ENCODE measurements at regions not wholly inside any gene's neighbourhood (a gene's known extent, or its start where the extent isn't known, plus 50 kb on each side); places are given as distances from the start of the nearest gene placed in this dataset.

DNA sequence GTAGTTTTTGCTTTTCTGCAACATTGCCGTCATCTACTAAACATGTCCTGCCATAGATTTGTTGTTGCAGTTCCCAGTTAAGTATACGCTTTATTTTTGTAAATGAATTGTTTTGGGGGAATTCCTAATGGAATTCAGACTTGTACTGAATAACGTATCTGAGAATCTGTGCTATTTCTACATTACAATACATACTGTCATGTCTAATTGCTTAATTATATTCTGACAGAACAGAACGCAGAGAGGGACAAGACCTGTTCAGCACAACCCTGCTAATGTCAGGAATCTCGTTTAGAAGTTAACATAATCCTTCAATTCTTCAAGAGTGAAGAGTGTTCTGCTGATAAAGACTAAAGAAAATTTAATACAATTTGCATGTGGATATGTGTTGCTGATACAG lies 861.1 kb upstream of the KLHL1 start:
- Mint-ChIP-seq H3K27ac (no peak overlapping the region), H3K4me1 (no peaks in the 10 kb centered on the region), H3K36me3 (no peaks in the 10 kb centered on the region), H3K9me3 (peaks cover 2% of the 10 kb centered on the region), H3K27me3 (no peaks in the 10 kb centered on the region), H3K4me3 (no peak overlapping the region)
- no peak for DNase-seq

DNA sequence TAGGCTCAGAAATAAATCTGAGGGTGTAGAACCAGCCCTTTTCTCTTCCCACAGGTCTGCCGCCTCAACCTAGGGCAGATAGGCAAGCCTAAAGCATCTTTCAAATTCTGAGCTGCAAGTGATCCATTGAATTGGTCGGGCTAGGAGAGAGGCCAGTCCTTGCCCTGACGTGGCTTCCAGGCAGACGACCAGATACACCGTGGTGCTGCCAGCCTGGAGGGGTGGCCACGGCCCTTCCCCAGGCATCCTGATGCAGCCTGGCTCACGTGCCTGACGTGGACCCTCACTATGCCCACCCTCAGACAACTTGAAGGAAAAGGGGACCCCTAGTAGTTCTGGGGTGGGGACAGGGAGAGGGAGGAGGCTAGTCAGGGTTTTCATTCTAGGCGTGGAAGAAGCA lies 859.3 kb upstream of the KLHL1 start:
- H3K4me1 Mint-ChIP-seq: no peaks in the 10 kb centered on the region
- H3K4me3 Mint-ChIP-seq: no peak overlapping the region
- H3K27ac Mint-ChIP-seq: no peak overlapping the region
- no peak for DNase-seq
- H3K36me3 Mint-ChIP-seq: no peaks in the 10 kb centered on the region
- H3K9me3 Mint-ChIP-seq: no peaks in the 10 kb centered on the region
- H3K27me3 Mint-ChIP-seq: no peaks in the 10 kb centered on the region

DNA sequence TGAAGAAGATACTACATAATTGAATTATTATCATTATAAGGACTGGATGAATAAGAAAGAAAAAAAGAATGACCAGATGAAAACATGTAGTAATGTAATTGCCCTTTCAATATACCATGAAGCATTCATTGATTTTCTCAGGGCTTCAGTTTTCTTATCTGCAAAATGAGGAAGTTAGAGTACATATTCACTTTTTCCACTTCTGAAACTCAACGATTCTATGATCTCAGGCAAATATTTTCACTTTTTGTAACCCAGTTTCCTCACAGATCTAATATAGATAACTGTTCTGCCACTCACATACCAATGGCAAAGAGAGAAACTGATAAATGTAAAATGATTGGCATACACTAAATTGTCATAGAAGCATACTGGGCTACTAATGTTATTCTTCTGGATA lies 856.6 kb upstream of the KLHL1 start:
- no peak overlapping the region for H3K4me3 Mint-ChIP-seq
- no peak for DNase-seq
- H3K27ac Mint-ChIP-seq: no peak overlapping the region
- no peaks in the 10 kb centered on the region for H3K36me3 Mint-ChIP-seq
- no peaks in the 10 kb centered on the region for H3K9me3 Mint-ChIP-seq
- H3K4me1 Mint-ChIP-seq: no peaks in the 10 kb centered on the region
- H3K27me3 Mint-ChIP-seq: no peaks in the 10 kb centered on the region

DNA sequence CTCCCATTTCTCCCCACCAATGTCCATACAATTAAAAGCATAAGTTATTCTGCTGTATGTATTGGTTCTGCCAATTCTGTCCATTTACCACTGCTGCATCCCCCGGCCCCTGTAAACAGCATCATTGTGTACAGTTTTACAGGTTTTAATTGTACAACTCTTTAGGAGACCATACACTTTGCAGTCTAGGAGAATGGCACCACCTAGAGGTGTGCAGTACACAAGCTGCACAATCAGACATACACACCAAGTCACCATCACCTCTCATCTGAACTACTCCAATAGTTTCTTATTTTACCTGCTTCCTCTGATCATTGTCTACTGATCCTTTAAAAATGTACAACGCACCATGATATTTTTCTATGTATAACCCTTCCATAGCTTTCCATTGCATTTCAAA lies 855.9 kb upstream of the KLHL1 start:
- H3K27me3 Mint-ChIP-seq: no peaks in the 10 kb centered on the region
- no peaks in the 10 kb centered on the region for H3K9me3 Mint-ChIP-seq

DNA sequence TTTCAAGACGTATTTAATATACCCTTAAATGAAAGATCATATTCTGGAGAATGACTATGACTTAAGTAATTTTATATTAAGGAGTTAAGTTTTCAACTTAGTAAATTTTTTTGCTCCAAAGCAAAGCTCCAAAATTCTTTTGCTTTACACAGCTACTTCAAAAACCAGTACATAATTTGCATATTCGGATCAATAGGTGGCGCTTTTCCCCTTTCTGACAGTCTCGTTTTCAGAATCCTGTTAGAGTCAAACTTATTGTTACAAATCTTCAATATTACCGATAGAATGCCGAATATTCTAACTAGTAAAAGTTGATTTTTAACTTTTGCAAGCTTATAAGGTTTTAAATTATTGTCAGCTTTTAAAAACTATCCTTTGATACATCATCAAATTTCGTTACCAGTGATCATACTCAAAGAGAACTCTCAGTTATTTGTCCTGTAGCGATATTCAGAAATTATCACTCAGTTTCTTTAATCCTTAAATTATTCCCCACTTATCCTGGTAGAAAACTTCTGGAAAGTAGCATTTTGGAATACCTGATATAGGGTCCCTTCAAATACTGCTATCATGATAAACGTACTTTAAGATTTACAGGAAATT lies 852.7 kb upstream of the KLHL1 start:
- H3K27me3 Mint-ChIP-seq: no peaks in the 10 kb centered on the region
- no peaks in the 10 kb centered on the region for H3K9me3 Mint-ChIP-seq
- no peaks in the 10 kb centered on the region for H3K4me1 Mint-ChIP-seq
- H3K4me3 Mint-ChIP-seq: no peak overlapping the region
- H3K27ac Mint-ChIP-seq: no peak overlapping the region
- no peaks in the 10 kb centered on the region for H3K36me3 Mint-ChIP-seq
- DNase-seq: no peak

More for the DNA sequence above, 855.9 kb upstream of the KLHL1 start:
- Mint-ChIP-seq H3K4me3 (no peak overlapping the region), H3K27ac (no peak overlapping the region), H3K4me1 (no peaks in the 10 kb centered on the region), H3K36me3 (no peaks in the 10 kb centered on the region)
- DNase-seq: no peak

DNA sequence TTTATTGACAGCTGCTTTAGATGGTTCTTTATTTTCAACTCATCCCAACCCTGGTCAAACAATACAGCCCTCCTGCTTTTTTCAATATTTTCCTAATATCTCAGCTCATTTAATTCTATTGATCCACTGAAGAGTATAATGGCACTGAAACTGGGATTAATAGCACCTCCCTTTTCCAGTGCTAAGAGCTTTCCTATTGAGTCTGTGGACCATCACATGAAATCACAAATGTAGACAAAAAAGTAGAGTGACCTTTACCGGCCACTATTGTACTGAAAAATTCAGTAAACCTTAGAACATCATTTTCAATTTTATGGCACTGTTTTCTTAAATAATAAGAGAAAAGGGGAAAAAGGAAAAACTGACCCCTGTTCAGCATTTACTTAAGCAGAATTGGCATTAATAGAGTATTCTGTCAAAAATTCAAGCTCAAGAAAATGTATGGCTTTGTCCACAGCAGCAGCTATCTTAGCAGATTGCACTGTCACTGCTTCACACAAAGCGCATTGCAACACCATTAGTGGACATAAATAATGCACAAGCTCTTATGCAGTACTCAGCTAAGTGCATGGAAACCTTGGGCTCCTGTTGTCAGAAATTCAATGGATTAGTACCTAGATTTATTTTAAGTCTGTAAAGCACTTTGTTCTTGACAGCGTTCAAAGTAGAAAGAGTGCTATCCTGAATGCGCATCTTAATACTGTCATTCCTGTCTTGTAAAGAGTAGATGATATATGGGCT lies 851.0 kb upstream of the KLHL1 start:
- H3K4me3 Mint-ChIP-seq: no peak overlapping the region
- no peaks in the 10 kb centered on the region for H3K4me1 Mint-ChIP-seq
- H3K36me3 Mint-ChIP-seq: no peaks in the 10 kb centered on the region
- no peak for DNase-seq
- no peaks in the 10 kb centered on the region for H3K27me3 Mint-ChIP-seq
- H3K27ac Mint-ChIP-seq: no peak overlapping the region
- no peaks in the 10 kb centered on the region for H3K9me3 Mint-ChIP-seq

DNA sequence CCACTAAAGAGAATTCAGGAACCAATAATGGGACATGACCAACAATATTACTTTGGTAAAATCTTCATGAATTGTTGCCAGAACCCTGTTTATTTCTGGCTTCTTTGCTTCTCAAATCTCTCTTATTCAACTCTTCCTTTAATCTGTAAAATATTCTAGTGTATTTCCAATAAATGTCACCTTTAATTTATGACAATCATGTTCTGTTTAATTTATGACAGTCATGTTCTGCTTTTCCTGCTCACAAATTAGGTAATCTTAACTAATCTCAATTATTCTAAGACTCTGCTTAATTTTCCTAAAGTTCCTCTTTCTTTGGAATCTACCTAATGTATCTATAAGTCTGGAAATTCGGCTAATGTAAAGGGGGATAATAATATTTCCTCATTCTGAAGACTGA lies 847.6 kb upstream of the KLHL1 start:
- H3K36me3 Mint-ChIP-seq: no peaks in the 10 kb centered on the region
- H3K4me1 Mint-ChIP-seq: no peaks in the 10 kb centered on the region
- H3K4me3 Mint-ChIP-seq: no peak overlapping the region
- H3K27ac Mint-ChIP-seq: no peak overlapping the region
- H3K27me3 Mint-ChIP-seq: no peaks in the 10 kb centered on the region
- no peak for DNase-seq
- H3K9me3 Mint-ChIP-seq: peaks cover 2% of the 10 kb centered on the region

DNA sequence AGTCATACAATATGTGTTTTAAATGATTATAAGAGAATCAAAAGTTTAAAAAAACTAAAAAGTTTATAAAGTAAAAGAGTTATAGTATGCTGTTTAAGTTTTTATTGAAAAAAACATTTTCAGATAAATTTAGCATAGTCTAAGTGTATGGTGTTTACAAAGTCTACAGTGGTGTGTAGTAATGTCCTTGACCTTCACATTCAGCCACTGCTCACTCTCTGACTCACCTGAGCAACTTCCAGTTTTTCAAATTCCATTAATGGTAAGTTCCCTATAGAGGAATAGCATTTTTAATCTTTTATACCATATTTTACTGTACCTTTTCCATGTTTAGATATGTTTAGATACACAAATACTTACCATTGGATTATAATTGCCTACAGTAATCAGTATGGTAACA lies 842.4 kb upstream of the KLHL1 start:
- no peaks in the 10 kb centered on the region for H3K36me3 Mint-ChIP-seq
- H3K27me3 Mint-ChIP-seq: no peaks in the 10 kb centered on the region
- H3K4me1 Mint-ChIP-seq: no peaks in the 10 kb centered on the region
- H3K9me3 Mint-ChIP-seq: peaks cover 2% of the 10 kb centered on the region
- H3K4me3 Mint-ChIP-seq: no peak overlapping the region
- no peak for DNase-seq
- H3K27ac Mint-ChIP-seq: no peak overlapping the region

DNA sequence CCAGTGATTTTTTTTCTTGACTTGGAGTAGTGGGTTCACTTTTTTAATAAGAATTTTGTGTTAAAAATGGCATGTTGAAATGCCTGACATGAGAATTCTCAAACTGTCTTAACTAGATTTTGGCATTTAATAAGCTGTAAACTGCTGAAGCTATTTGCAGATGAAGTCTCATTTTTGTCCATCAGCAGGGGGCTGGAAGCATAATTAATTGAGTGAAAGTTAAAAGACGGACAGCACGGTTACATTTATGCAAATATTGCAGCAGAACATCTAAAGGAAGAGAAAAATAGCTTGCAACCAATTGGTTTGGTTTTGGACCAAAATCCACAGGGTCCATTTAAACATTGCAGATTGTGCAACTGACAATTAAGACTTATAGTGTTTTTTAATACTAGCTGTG lies 837.3 kb upstream of the KLHL1 start:
- Mint-ChIP-seq H3K27me3 (no peaks in the 10 kb centered on the region), H3K36me3 (no peaks in the 10 kb centered on the region), H3K4me1 (no peaks in the 10 kb centered on the region), H3K9me3 (peaks cover 2% of the 10 kb centered on the region), H3K27ac (no peak overlapping the region), H3K4me3 (no peak overlapping the region)
- DNase-seq: no peak

DNA sequence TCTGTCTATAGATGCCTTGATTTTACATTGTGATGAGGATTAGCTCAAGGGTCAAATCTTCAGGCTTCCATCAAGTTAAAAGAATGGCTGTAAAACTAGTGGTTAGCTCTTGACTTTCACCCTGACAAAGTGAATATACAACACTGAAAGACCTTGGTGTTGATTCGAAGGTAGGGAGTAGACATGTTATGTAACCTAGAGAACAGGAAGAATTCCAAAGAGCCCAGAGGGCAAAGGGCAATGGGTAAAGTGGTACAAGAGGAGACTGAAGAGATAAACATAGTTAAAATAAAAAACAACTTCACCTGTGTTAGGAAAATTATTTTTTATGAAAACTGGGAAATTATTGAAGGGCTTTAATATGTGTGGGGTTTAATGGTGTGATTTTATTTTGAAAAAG lies 833.2 kb upstream of the KLHL1 start:
- H3K4me1 Mint-ChIP-seq: no peaks in the 10 kb centered on the region
- no peaks in the 10 kb centered on the region for H3K36me3 Mint-ChIP-seq
- H3K27me3 Mint-ChIP-seq: no peaks in the 10 kb centered on the region
- H3K27ac Mint-ChIP-seq: no peak overlapping the region
- H3K9me3 Mint-ChIP-seq: peaks cover 2% of the 10 kb centered on the region
- no peak overlapping the region for H3K4me3 Mint-ChIP-seq
- no peak for DNase-seq

DNA sequence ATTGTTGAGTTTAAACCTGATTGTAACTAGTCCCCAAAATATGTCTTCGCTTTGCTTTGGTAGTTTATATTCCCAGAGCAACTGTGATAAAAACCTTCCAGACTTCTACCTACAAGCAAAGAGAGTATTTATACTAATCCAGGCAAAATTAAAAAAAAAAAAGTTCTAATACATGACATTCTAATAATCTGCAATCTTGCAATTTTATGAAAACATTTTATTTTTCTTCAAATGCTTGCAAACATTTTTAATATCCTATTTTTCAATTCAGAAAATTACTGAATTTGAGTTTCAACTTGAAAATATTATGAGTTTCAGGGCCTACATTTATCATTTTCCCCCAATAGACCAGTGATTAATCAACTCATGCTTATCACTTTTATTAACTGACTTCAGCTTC lies 830.2 kb upstream of the KLHL1 start:
- Mint-ChIP-seq H3K4me3 (no peak overlapping the region), H3K9me3 (peaks cover 2% of the 10 kb centered on the region), H3K27me3 (no peaks in the 10 kb centered on the region), H3K36me3 (no peaks in the 10 kb centered on the region), H3K4me1 (no peaks in the 10 kb centered on the region), H3K27ac (no peak overlapping the region)
- DNase-seq: no peak

DNA sequence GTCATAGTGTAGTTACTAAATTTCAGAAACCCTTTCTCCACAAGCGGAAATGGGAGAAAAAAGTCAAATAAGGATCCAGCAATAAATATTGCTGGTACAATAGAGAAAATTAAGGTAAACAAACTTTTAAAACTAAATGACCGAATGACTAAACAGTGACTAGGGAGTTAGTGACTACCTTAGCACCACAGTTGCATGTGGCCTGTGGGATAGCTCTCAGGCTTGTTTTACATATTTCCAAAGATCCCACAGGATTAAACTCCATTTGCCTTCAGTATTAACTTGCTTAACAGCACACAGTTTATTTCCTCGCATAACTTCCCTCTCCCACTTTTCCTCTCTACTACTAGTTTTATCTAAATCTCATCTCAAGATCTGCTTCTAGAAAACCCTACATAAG lies 824.3 kb upstream of the KLHL1 start:
- Mint-ChIP-seq H3K4me1 (no peaks in the 10 kb centered on the region), H3K4me3 (no peak overlapping the region), H3K27me3 (no peaks in the 10 kb centered on the region), H3K9me3 (no peaks in the 10 kb centered on the region), H3K27ac (no peak overlapping the region), H3K36me3 (no peaks in the 10 kb centered on the region)
- no peak for DNase-seq

DNA sequence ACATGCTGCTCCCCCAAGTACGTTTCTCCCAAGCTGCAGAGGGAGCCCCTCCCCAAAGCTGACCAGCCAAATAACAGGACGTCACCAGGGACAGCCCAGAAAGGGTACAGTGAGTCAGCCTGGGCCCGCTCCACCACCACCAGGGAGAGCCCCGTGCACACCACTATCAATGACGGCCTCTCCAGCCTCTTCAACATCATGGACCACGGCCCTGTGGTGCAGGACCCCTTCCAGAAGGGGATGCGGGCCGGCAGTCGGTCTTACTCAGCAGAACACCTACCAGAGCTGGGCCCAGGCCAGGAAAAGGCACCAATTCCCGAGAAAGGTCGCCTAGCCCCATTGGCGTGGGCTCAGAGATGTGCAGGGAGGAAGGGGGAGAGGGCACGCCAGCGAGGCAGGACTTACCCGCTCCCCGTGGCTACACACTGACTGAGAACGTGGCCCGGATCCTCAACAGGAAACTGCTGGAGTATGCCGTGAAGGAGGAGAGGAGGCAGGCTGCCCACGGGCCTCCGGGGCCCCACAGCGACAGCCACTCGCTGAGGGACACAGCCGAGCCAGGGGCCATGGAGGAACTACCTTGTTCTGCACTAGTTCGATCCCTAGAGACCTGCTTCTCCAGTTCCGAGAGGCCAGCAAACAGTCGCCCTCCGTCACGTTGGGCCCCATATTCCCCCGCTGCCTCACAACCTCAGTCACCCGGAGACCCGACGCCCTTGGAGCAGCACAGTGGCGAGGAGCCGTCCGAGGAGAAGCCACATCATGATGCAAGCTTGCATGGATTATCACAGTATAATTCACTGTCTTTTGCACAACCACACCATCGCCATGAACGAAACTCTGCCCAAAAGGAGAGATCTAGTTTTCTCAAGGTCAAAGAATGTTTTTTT lies 815.9 kb upstream of the KLHL1 start:
- no peak for DNase-seq
- H3K27ac Mint-ChIP-seq: no peak overlapping the region

DNA sequence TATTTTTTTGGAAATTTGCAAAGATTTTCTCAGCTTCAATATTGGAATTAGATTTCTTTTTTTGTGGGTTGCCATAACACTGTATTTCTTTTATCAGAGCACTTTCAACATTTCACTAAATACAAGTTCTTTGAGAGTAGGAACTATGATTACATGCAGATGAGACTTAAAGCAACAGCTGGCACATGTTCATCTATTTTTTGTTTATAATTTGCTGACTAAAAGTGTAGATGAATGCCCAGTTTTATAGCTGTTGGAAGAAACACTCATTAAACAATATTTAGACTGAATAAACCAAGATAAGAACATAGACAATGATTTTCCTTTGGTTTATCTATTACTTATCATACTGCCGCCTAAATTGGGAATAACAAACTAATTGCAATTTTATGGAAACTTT lies 803.0 kb upstream of the KLHL1 start:
- no peaks in the 10 kb centered on the region for H3K4me1 Mint-ChIP-seq
- no peaks in the 10 kb centered on the region for H3K36me3 Mint-ChIP-seq
- DNase-seq: no peak
- no peaks in the 10 kb centered on the region for H3K27me3 Mint-ChIP-seq
- H3K4me3 Mint-ChIP-seq: no peak overlapping the region
- no peak overlapping the region for H3K27ac Mint-ChIP-seq
- H3K9me3 Mint-ChIP-seq: no peaks in the 10 kb centered on the region

More for the DNA sequence above, 815.9 kb upstream of the KLHL1 start:
- Mint-ChIP-seq H3K4me1 (no peaks in the 10 kb centered on the region), H3K27me3 (no peaks in the 10 kb centered on the region), H3K36me3 (no peaks in the 10 kb centered on the region), H3K9me3 (no peaks in the 10 kb centered on the region), H3K4me3 (no peak overlapping the region)

DNA sequence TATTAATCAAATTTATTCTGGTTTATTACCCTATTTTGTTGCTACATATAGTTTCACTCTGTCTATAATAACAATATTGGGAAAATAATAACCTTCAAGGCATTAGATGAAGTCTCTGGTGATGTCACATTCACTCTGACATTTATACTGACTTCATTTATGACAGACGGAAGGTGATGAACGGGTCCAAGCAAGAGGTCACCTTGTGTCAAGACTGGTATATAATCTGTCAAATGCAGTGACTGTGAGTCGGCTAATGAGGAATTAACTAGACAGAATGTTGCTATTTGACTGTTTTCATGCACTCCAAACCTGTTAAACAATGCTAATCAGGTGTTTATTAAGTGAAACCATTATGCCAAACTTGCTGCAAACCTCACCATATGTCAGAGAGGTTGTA lies 800.5 kb upstream of the KLHL1 start:
- no peaks in the 10 kb centered on the region for H3K36me3 Mint-ChIP-seq
- no peak overlapping the region for H3K27ac Mint-ChIP-seq
- H3K9me3 Mint-ChIP-seq: no peaks in the 10 kb centered on the region
- no peak overlapping the region for H3K4me3 Mint-ChIP-seq
- H3K27me3 Mint-ChIP-seq: no peaks in the 10 kb centered on the region
- no peak for DNase-seq
- H3K4me1 Mint-ChIP-seq: no peaks in the 10 kb centered on the region
